ENCODE measurements at regions not wholly inside any gene's neighbourhood (a gene's known extent, or its start where the extent isn't known, plus 50 kb on each side); places are given as distances from the start of the nearest gene placed in this dataset.

DNA sequence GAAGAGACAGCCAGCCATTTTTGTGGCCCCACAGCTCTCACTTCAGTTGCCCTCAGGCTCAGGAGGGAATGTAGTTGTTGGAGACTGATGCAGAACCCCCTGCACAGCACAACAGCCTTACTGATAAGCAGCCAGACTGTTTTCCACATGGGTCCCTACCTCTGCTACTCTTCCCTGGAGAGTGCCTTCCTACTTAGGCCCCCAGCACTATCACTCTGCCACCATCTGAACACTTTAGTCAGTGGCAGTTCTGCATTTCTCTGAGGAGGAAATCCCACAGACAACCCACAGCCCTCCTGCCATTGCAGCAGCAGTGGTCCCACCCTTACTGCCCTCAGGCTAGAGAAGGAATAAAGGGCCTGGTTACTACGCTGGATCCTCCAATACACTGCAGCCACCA lies 61.8 kb upstream of the PTPRD start:
- no peak for DNase-seq

DNA sequence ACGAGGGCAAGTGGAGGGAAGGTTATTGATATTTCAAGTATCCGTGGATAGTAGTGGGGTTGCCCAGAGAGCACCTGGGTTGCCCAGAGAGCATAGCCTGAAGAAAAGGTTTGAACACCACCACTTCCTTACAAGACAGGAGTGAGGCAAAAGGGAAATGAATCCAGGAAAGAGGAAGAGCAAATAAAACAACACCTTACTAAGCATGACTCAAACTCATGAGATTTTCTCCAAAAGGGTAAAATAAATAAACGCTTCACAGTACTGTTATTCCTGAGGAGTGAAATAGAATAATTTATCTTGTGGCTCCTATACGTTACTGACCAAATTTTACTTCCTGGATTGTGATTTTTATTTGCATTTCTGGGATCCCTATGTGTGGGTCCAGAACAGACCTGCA lies 65.2 kb upstream of the PTPRD start:
- DNase-seq, result no peak

DNA sequence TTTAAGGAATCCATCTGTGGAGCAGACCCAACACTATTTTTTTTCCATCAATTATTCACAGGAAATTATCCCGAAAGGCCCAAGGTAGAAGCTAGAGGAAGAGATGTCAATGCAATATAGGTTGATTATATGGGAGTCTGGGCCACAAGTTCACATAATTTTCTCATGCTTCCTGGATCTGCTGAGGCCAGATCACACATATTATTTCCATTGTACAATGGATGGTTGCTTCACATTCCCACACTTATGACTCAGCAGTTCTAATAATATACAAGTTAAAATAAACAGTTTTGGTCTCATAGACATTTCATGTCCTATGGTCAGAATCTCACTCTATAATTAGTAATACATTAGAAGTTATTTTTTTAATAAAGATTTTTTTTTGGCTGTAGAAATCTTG lies 66.0 kb upstream of the PTPRD start:
- no peak for DNase-seq

DNA sequence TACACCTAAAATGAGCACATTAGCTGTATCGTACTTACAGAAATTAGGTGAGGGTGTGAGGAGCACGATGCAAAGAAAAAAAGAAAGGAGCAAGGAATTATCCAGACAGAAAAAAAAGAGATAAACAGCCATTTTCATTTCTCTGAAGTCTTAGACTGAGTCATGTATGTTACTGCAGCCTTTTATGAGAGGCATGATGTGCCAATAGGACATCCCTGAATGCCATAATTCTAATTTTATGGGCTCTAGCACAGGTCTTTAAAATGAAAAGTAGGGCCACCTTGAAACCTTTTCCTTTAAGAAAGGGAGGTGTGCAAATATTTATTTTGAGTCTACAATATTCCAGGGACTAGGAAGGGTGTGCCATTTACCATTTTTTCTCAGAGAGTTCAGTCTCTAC lies 74.1 kb upstream of the PTPRD start:
- no peak for DNase-seq

DNA sequence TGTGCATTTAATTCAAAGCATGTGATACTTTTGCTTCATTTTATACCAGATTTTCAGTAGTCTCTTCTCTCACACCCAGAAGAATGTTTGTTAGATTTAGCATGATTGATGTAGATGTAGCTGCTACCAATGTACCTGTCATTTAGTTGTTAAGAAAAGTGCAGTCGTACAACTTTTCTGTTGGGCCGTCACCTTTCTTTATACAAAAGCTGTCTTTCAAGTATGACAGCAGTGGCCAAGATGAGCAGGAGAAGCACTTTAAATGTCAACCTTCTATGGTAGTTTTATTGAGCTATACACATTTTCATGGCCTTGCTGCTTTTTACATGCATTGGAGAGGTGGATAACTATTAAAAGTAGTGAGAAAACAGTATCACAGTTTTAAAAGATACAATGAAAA lies 77.7 kb upstream of the PTPRD start:
- no peak for DNase-seq

DNA sequence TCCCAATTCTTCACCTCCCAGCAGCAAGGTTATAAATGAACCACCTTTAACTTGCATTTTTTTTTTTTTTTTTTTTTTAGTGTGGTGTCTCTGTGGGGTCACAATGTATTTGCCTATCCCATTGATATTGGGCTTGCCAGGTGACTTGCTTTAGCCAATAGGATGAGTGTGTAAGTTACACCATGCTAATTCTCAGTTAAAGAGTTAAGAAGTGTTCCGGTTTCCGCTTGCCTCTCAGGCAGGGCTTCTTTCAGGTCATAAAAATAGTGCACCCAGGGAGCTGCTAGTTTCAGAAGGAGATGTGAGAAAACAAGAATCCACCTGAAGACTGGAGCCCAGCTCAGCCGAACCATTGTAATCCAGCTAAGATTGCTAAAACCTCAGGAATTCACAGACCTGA lies 84.2 kb upstream of the PTPRD start:
- DNase-seq, result no peak

DNA sequence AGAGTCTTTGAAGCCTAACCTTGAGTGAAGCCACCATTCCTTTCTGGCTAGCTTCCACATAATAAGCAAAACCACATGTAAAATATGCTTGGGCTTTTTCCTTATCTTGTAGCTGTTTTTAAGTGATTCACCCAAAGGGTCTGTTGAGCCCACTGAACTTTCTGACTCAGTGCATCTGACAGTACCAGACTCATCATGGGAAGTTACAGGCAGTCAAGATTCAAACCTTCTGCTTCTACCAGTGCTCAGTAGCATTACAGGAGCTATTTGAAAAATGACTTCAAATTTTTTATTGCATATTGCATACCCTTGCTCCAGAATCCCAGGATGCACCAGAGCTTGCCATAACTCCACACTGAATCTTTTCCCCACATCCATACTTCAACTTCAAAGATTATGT lies 87.5 kb upstream of the PTPRD start:
- no peak for DNase-seq

DNA sequence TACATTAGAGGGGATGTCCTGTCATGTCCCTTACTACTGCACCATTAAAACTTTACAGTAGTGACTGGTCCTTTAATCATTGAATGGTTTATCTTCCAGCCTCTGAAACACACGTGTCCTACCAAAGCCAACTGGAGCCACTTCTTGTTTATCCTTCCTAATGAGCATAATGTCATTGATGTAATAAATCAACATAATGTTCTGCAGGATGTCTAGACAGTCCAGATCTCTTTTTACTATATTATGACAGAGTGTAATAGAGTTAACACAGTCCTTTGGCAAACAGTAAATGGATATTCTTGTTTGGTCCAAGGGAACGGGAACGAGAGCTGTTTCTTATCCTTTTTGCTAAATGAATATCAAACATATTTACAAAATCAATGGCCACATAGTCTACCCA lies 88.1 kb upstream of the PTPRD start:
- DNase-seq, result no peak

DNA sequence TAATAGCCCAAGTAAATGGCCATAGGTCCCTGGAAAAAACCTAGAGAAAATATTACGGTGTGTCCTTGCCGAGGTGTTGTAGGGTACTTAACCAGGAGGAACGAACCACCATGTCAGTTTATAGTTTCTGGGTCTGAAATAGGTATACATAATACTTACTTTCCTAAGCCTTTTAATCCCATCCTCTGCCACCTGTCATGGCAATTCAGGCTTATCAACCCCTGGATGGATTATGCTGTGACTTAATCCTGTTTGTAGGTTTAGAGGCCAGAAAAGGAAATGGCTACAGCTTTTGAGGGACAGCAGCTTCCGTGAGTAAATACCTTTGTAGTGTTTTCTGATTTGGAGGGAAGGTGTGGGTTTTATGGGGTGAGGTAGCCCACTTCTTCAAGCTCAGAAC lies 89.1 kb upstream of the PTPRD start:
- DNase-seq, result no peak

DNA sequence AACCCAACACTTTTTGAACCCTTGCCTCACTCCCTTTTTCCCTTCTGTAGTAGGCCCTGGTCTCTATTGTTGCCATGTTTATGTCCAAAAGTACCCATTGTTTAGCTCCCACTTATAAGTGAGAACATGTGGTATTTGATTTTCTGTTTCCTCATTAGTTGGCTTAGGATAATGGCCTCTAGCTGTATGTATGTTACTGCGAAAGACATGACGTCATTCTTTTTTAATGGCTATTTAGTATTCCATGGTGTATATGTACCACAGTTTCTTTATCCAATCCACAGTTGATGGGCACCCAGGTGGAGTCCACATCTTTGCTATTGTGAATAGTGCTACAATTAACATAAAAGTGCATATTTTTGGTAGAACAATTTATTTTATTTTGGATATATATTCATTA lies 90.3 kb upstream of the PTPRD start:
- DNase-seq, result no peak

DNA sequence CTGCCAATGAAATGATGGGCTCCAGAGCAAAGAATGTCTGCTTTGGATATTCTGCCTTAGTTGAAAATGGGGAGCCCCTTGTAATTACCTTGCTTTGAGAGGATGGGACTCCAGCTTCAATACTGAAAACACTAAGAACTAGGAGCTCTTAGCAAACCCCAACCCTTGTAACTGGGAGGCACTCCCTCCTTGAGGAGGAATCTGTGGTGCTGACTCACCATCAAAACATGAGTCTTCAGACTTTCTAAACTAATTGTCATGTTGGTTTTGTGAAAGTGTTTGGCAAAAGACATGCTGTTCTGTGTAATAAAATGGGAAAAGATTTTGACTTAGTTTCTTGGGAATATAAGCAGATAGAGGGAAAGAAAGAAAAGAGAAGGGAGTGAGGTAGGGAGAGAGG lies 91.9 kb upstream of the PTPRD start:
- no peak for DNase-seq

DNA sequence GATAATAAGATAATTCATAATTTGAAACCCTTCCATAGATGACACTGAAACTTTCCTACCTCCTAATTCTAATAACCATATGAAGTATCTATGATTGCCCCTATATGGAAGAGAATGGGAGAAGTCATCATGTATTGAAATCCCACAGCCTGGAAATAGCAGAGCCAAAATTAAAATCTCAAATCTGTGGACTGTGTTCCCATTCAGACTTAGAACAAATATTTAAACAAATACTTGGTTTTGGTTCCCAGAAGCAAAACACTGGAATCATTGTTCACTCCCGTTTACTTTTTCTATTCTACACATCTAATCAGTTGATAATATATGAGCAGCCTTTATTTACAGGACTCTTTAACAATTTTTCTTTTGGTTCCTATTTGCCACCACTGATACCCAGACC lies 92.6 kb upstream of the PTPRD start:
- no peak for DNase-seq

DNA sequence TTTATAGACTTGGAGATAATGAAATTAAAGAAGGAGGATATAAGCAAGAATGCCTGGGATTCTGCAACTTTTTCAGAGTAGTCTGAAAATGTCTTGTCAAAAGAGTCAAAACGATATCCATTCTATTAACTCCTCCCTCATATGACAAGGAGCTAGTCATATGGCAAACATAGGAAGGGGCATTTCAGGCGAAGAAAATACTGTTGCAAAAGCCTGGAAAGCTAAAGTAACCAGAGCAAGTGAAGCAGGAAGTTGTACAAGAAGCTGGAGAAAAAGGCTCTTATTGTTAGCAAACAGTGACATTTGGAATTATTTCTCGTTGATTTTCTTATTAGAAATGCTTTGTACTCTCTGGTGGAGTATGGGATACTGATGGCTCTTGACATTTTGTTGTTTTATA lies 94.0 kb upstream of the PTPRD start:
- no peak for DNase-seq

DNA sequence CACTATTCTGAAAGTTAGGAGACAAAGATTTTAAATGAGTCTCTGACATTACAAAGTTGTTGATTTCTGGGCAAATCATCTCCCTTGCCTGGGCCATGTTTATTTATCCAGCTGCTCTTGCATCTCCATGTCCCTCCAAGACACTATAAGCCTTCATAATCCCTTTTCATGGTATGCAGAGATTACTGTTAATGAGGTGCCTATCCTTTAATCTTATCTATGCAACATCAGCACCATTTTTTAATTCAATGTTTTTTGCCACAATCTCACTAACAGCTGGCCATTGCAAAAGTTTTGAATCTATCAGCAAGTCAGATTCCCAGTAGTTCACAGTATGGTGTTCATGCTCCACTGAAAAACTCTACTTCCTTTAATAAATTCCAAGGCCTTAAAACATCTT lies 108.5 kb upstream of the PTPRD start:
- no peak for DNase-seq

DNA sequence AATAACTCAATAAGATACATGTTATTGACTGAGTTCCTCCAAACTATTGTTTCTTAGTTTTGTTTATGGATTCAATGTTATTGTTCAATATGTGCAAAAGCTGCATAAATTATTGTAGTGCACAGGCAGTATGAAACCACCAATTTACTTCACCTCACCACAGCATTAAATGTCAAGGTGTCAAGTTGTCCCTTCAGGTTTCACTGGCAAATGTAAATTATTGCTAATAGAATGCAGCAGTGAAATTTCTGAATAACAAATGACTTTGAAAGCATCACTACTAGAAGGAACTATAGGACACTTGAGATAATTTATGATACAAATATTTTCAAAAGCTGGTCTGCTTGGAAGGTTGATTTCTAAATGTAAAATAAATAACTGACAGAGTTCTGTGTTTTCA lies 116.4 kb upstream of the PTPRD start:
- DNase-seq, result no peak

DNA sequence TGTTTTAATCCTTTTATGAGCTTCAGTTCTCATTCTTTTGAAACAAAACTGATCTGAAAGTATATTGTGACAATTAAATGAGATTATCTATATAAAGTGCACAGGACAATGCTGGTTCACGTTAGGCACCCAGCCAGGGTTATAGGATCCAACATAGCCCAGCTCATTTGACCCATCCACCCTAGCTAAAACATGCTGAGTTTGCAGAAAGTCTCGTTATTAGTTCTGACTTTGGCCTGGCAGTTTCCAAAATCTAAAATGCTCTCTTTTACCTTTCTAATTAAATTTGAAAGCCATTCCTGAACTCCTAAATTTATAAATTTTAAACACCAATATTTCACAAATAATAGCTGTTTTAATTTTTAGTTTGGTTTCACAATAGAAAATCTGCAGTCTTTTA lies 131.9 kb upstream of the PTPRD start:
- DNase-seq, result no peak

DNA sequence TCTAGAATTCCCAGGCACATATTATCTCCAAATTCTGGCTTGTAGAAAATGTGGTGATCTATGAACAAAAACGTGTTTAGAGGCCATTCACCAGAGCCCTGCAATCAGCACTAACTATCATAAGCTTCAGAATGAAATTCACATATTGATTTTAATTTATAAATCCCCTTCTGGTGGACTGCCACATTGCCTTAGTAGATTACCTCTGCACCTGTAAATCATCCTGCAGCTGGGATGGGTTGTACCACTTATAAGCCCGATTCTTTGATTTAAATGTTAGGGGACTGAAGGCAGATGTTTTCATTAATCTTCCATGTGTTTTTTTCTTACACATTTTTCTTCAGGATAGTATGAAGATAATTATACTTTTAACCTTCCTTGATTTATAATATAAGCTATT lies 140.7 kb upstream of the PTPRD start:
- no peak for DNase-seq

DNA sequence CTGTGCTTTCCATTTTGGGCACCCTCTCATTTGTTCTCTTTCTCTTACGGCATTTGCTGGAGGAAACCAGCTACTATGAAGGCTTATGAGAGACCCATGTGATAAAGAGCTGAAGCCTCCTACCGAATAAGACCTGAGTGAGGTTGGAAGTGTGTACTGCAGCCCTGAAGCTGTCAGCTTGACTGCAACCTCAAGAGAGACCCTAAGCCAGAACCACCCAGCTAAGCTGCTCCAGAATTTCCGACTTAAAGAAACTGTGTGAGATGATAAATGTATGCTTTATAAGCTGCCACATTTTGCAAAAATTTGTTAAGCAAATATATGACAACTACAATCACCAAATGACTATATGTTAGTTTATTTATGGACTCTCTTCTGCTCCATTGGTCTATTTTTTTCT lies 151.7 kb upstream of the PTPRD start:
- no peak for DNase-seq

DNA sequence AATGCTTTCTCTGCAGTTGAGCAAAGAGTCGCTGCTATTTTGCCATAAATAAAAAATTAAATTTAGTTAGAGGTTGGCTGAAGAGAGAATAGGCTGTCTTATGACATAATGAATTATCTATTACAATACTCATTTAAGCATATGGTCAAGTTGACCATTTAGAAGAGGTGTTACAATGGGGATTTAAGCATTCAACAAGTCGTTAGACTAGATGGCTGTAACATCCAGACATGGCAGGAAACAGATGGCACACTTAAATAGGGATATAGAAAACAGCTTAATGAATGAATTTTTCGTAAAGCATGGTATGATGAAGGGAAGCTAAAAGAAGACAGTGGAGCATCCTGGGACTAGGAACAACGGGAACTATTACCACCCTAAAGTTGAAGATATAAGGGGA lies 160.3 kb upstream of the PTPRD start:
- no peak for DNase-seq

DNA sequence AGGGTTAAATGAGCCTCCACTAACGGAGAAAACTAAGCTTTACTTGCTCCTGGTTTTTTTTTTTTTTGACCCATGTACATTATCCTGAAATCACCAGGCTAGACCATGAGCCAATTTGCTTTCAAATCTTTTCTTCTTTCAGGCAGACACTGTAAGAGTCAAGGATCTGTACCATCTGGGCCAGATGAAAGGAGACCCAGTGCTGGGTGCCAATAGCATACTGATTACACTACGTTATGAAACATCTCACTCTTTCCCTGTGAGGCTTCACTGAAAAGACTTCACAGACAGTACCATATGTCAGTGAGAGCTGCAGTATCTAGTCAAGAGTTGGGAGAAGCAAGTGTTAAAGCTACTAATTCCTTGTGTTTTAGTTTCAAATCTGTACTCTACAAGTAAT lies 161.2 kb upstream of the PTPRD start:
- DNase-seq, result no peak

DNA sequence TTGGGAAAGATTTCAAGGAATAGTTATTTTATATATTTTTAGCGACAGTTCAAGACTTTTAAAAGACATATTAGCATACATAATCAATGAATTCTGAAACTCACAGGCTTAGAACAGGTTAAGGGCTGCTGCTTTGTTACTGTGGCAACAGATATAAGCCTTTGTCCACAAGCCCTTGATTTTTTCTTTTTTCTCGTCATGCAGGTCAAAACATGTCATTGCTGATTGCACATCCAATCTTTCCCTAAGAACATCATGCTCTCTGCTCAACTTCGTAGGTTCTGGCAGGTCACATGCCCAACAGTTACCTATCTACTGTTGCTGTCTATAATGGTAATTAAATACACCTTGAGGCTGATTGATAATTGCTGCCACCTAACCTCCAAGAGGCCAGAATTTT lies 172.5 kb upstream of the PTPRD start:
- DNase-seq, result no peak

DNA sequence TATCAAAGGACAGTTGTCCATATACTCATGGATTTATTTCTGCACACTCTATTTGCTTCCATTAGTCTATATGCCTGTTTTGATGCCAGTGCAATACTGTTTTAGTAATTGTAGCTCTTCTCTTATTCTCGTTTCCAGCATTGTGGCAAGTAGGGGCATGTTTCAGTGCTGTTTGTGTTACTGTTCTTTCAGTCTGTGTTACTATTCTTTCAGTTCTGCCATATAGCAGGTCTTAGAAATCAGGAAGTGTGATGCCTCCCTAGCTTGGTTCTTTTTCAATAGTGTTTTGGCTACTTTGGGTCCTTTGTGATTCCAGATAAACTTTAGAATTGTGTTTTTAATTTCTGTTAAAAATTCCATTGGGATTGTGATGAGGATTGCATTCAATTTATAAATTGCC lies 180.5 kb upstream of the PTPRD start:
- DNase-seq, result no peak

DNA sequence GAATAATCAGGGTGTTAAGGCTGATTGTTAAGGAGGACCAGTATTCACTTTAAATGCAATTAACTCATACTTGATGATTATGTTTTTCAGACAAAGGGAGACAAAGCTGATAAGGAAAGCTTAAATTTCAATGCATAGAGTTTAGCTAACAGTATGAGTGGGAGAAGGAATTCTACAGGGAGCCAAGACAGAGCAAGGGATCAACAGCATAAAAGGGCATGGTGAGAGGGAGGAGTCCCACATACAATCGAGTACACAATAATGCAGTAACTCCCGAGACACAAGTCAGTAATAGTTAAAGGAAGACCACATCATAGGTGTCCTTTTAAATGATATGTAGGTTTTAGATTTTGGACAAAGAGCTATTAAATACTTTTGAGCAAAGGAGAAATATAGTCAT lies 191.7 kb upstream of the PTPRD start:
- no peak for DNase-seq

DNA sequence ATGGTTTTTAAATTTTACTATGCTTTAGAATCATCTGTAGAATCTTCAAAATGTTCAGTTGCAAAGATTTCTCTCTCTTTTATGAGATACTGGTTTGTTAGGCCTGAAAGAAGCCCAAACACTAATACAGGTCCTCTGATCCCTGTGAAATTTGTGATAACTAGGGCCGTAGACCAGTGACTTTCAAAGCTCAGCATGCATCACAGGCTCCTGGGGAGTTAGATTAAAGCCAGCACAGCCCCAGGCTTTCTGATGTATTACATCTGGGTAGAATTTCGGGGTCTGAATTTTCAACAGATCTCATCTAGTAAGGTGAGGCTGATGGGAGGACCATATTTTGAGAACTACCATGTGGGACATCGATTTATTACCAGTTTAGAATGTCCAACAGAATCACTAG lies 194.1 kb upstream of the PTPRD start:
- DNase-seq, result no peak

DNA sequence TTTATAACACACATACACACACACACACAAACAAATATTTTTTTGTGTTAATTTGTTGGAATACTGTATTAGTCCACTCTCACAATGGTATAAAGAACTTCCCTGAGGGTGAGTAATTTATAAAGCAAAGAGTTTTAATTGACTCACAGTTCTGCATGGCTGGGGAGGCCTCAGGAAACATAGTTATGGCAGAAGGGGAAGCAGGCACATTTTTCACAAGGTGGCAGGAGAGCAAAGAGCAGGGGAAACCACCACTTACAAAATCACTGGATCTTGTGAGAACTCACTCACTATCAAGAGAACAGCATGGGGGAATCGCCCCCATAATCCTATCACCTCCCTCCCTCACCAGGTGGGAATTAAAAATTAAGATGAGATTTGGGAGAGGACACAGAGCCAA lies 205.4 kb upstream of the PTPRD start:
- no peak for DNase-seq

DNA sequence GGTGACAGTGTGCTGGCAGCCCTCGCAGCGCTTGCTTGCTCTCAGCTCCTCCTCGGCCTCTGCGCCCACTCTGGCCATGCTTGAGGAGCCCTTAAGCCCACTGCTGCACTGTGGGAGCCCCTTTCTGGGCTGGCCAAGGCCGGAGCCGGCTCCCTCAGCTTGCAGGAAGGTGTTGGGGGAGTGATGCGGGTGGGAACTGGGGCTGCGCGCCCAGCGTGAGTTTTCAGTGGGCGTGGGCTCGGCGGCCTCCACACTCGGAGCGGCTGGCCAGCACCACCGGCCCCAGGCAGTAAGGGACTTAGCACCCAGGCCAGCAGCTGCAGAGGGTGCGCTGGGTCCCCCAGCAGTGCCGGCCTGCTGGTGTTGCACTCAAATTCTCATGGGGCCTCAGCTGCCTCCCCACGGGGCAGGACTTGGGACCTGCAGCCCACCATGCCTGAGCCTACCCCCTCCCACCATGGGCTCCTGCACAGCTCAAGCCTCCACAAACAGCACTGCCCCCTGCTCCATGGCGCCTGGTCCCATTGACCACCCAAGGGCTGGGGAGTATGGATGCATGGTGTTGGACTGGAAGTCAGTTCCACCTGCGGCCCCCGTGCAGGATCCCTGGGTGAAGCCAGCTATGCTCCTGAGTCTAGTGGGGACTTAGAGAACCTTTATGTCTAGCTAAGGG lies 223.1 kb upstream of the PTPRD start:
- DNase-seq, result no peak

Data from GF-D8 (cell line).